ENCODE measurements at regions not wholly inside any gene's neighbourhood (a gene's known extent, or its start where the extent isn't known, plus 50 kb on each side); places are given as distances from the start of the nearest gene placed in this dataset.
"Not testable (repeated sequence)": the region's sequence is repeated elsewhere in the genome, so short reads cannot be mapped to it uniquely, and the experiment has no call there.

- no peak overlapping the region for H3K4me3 Mint-ChIP-seq
- H3K27ac Mint-ChIP-seq: no peak overlapping the region
- peaks cover 2% of the 10 kb centered on the region for H3K9me3 Mint-ChIP-seq
Observed at GRCh38 chr12:67531501-67531900, 117.0 kb upstream of the DYRK2 start.

DNA sequence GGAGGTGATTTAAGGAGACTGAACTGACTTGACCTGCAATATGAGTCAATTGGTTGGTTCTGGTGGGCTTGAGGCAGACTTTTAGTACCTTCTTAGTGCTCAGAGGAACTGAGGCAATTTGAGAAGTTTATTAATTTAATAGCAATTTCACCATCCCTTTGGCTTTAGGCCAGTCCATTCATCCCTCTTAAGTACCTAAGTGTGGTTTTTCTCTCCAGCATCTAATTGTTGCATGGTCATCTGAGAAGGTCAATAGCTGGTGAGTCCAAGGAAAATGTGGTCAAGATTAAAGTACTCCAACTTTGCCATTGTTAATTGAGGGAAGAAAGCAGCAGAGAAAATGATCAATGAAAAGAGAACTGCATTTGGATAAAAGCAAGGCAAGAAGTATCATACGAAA, 115.4 kb upstream of the DYRK2 start:
- peaks cover 7% of the 10 kb centered on the region for H3K27me3 Mint-ChIP-seq
- H3K36me3 Mint-ChIP-seq: no peaks in the 10 kb centered on the region
- ATAC-seq (ENCODE audit: low read depth) (no peak), DNase-seq (ENCODE audit: low spot score in 2 of 2) (no peak)
- peaks cover 2% of the 10 kb centered on the region for H3K4me1 Mint-ChIP-seq
- H3K4me3 Mint-ChIP-seq: no peak overlapping the region
- peaks cover 2% of the 10 kb centered on the region for H3K9me3 Mint-ChIP-seq
- H3K27ac Mint-ChIP-seq: no peak overlapping the region

More at GRCh38 chr12:67531501-67531900, 117.0 kb upstream of the DYRK2 start:
- peaks cover 2% of the 10 kb centered on the region for H3K4me1 Mint-ChIP-seq
- no peaks in the 10 kb centered on the region for H3K36me3 Mint-ChIP-seq
- ATAC-seq (ENCODE audit: low read depth) (no peak), DNase-seq (ENCODE audit: low spot score in 2 of 2) (no peak)
- H3K27me3 Mint-ChIP-seq: peaks cover 8% of the 10 kb centered on the region

DNA sequence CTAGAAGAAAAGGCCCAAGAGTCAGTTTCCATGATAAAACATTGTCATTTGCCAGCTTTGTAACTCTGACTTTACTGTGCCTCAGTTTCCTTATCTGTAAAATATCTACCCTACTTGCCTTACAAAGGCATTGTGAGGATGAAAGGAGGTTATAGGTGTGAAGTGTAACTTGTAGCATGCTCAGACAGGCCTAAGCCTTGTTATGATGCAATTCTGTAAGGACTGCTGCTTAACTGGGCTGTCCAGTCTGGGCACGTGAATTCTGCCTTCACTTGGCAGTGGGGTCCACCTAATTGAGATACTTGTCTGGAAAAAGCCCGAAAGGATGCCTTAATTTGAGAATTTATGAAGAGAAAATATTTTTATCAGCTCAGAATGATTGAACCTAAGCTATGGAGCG, 114.5 kb upstream of the DYRK2 start:
- H3K27me3 Mint-ChIP-seq: peaks cover 7% of the 10 kb centered on the region
- no peak overlapping the region for H3K4me3 Mint-ChIP-seq
- peaks cover 2% of the 10 kb centered on the region for H3K4me1 Mint-ChIP-seq
- H3K36me3 Mint-ChIP-seq: no peaks in the 10 kb centered on the region
- DNase-seq (ENCODE audit: low spot score in 2 of 2) (no peak), ATAC-seq (ENCODE audit: low read depth) (no peak)
- no peak overlapping the region for H3K27ac Mint-ChIP-seq
- H3K9me3 Mint-ChIP-seq: peaks cover 2% of the 10 kb centered on the region

- no peaks in the 10 kb centered on the region for H3K36me3 Mint-ChIP-seq
- ATAC-seq (ENCODE audit: low read depth) (no peak), DNase-seq (ENCODE audit: low spot score in 2 of 2) (no peak)
- H3K9me3 Mint-ChIP-seq: peaks cover 2% of the 10 kb centered on the region
- H3K27ac Mint-ChIP-seq: no peak overlapping the region
- peaks cover 5% of the 10 kb centered on the region for H3K27me3 Mint-ChIP-seq
- H3K4me3 Mint-ChIP-seq: no peak overlapping the region
- H3K4me1 Mint-ChIP-seq: peaks cover 2% of the 10 kb centered on the region
Observed at GRCh38 chr12:67534681-67535080, 113.9 kb upstream of the DYRK2 start.

DNA sequence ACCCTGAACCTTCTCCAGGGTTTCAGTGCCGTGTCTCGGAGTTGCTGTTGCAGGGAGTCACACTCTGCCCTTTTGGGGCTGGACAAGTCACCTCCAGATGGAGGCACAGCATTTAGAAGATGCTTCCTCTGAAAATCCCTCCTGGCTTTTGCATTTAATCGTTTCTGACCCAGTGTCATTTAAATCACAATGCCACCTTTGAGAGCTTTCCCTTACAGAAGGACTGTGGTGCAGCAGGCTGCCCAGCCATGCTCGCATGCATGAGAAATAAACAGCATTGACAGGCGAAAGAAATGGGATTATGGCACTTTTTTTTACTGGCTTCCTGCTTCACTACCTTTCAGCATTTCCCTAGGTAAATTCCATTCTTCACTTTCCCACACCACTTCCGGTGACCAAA, 113.4 kb upstream of the DYRK2 start:
- Mint-ChIP-seq H3K36me3 (no peaks in the 10 kb centered on the region), H3K27me3 (peaks cover 5% of the 10 kb centered on the region), H3K9me3 (peaks cover 2% of the 10 kb centered on the region), H3K4me1 (peaks cover 2% of the 10 kb centered on the region), H3K27ac (no peak overlapping the region), H3K4me3 (no peak overlapping the region)
- ATAC-seq (ENCODE audit: low read depth): no peak
- DNase-seq (ENCODE audit: low spot score in 2 of 2): no peak

- Mint-ChIP-seq H3K4me3 (no peak overlapping the region), H3K9me3 (peaks cover 2% of the 10 kb centered on the region), H3K27me3 (peaks cover 4% of the 10 kb centered on the region), H3K4me1 (peaks cover 4% of the 10 kb centered on the region), H3K27ac (no peak overlapping the region), H3K36me3 (no peaks in the 10 kb centered on the region)
- DNase-seq (ENCODE audit: low spot score in 2 of 2) (no peak), ATAC-seq (ENCODE audit: low read depth) (no peak)
Observed at GRCh38 chr12:67535971-67536370, 112.6 kb upstream of the DYRK2 start.

GRCh38 chr12:67539329-67539728, 109.2 kb upstream of the DYRK2 start:
- no peaks in the 10 kb centered on the region for H3K36me3 Mint-ChIP-seq
- peaks cover 2% of the 10 kb centered on the region for H3K27me3 Mint-ChIP-seq
- no peak overlapping the region for H3K4me3 Mint-ChIP-seq
- DNase-seq (ENCODE audit: low spot score in 2 of 2) (no peak), ATAC-seq (ENCODE audit: low read depth) (no peak)
- H3K9me3 Mint-ChIP-seq: no peaks in the 10 kb centered on the region
- no peak overlapping the region for H3K27ac Mint-ChIP-seq
- H3K4me1 Mint-ChIP-seq: peaks cover 8% of the 10 kb centered on the region

DNA sequence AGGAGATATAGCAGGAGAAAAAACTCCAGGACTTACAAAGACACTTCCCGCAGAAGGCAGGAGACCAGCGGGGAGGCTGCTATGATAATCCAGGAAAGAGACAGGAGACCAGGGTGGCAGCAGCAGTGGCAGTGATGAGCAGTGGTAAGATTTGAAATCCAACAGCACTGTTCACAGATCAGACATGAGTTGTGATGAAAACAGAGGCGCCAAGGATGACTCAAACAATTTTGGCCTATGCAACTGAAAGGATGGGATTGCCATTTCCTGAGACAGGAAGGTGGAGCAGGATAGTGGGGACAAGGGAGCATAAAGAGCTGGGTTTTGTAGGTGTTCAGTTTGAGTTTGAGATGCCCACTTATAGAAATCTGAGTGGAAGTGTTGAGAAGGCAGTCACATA, 108.6 kb upstream of the DYRK2 start:
- Mint-ChIP-seq H3K4me1 (peaks cover 8% of the 10 kb centered on the region), H3K9me3 (no peaks in the 10 kb centered on the region), H3K36me3 (no peaks in the 10 kb centered on the region), H3K27ac (no peak overlapping the region), H3K4me3 (no peak overlapping the region), H3K27me3 (peaks cover 2% of the 10 kb centered on the region)
- DNase-seq (ENCODE audit: low spot score in 2 of 2) (no peak), ATAC-seq (ENCODE audit: low read depth) (no peak)

GRCh38 chr12:67540920-67541624, 107.5 kb upstream of the DYRK2 start:
- no peaks in the 10 kb centered on the region for H3K36me3 Mint-ChIP-seq
- peaks cover 8% of the 10 kb centered on the region for H3K4me1 Mint-ChIP-seq
- ATAC-seq (ENCODE audit: low read depth) (no peak), DNase-seq (ENCODE audit: low spot score in 2 of 2) (no peak)
- H3K27me3 Mint-ChIP-seq: peaks cover 2% of the 10 kb centered on the region
- peak overlapping the region; percentile 9 for H3K27ac Mint-ChIP-seq
- no peak overlapping the region for H3K4me3 Mint-ChIP-seq
- H3K9me3 Mint-ChIP-seq: no peaks in the 10 kb centered on the region

GRCh38 chr12:67541625-67541991, 106.9 kb upstream of the DYRK2 start:
- Mint-ChIP-seq H3K27ac (peak overlapping the region; percentile 9), H3K4me3 (no peak overlapping the region), H3K27me3 (peaks cover 2% of the 10 kb centered on the region), H3K36me3 (no peaks in the 10 kb centered on the region), H3K9me3 (no peaks in the 10 kb centered on the region), H3K4me1 (peaks cover 8% of the 10 kb centered on the region)
- no peak for DNase-seq (ENCODE audit: low spot score in 2 of 2)
- ATAC-seq (ENCODE audit: low read depth): no peak

DNA sequence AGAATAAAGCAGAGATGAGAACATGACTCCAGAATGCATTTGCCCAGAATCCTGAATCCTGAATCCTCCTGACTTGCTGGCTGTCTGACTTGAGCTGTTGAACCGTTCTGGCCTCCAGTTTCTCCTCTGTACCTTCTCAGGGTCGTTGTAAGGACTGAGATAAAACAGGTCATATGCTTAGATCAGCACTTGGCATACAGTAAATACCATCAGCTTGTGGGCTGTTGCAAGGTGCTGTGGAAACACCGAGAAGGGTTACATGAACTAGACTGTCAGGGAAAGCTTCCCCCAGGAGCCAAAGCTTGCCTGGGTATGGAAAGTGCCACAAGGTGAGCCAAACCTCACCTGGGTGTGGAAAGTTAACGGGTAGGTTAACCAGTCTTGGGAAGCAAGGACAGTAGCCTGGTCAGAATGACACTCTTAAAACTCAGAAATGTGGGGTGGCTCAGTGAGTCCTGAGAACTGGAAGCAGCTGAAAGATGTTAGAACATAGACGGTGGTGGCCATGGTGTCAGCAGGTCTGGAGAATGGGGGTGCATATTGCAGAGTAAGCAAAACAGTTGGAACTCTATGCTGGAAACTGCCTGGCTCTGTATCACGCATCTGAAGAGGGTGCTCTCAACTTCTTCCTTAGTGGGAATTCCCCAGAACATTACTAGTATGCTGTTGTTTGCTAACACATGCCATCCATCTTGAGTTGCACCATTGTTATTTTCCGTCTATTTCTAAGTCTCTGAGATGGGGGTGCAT, 105.3 kb upstream of the DYRK2 start:
- Mint-ChIP-seq H3K4me1 (peaks cover 13% of the 10 kb centered on the region), H3K27ac (no peak overlapping the region)
- DNase-seq (ENCODE audit: low spot score in 2 of 2): no peak

DNA sequence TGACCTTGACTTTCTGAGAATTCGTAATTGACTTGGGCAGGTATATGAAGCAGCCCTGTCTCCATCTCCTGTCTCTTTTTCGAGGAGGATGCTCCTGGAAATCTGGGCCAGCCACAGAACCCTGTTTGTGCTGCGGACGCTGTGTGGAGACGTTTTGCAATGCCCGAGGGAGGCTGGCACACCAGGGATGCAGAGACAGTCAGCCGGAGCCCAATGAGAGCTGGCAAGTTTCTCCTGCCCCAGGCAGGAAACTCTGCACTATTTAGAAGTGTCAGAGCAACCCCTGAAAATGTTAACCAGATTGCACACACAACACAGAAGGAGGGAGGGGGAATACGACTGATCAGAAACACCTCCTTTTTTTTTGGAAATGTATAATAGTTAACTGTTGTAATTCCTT, 103.2 kb upstream of the DYRK2 start:
- Mint-ChIP-seq H3K27ac (no peak overlapping the region), H3K36me3 (no peaks in the 10 kb centered on the region), H3K9me3 (no peaks in the 10 kb centered on the region), H3K4me3 (no peak overlapping the region), H3K4me1 (peaks cover 17% of the 10 kb centered on the region), H3K27me3 (no peaks in the 10 kb centered on the region)
- no peak for DNase-seq (ENCODE audit: low spot score in 2 of 2)
- no peak for ATAC-seq (ENCODE audit: low read depth)

More for the DNA sequence above, 105.3 kb upstream of the DYRK2 start:
- Mint-ChIP-seq H3K4me3 (no peak overlapping the region), H3K27me3 (peaks cover 2% of the 10 kb centered on the region), H3K36me3 (no peaks in the 10 kb centered on the region), H3K9me3 (no peaks in the 10 kb centered on the region)
- ATAC-seq (ENCODE audit: low read depth): no peak

GRCh38 chr12:67546746-67547145, 101.8 kb upstream of the DYRK2 start:
- Mint-ChIP-seq H3K36me3 (peaks cover 3% of the 10 kb centered on the region), H3K27me3 (no peaks in the 10 kb centered on the region), H3K27ac (no peak overlapping the region), H3K4me1 (peaks cover 17% of the 10 kb centered on the region), H3K4me3 (no peak overlapping the region), H3K9me3 (no peaks in the 10 kb centered on the region)
- DNase-seq (ENCODE audit: low spot score in 2 of 2) (no peak), ATAC-seq (ENCODE audit: low read depth) (no peak)

DNA sequence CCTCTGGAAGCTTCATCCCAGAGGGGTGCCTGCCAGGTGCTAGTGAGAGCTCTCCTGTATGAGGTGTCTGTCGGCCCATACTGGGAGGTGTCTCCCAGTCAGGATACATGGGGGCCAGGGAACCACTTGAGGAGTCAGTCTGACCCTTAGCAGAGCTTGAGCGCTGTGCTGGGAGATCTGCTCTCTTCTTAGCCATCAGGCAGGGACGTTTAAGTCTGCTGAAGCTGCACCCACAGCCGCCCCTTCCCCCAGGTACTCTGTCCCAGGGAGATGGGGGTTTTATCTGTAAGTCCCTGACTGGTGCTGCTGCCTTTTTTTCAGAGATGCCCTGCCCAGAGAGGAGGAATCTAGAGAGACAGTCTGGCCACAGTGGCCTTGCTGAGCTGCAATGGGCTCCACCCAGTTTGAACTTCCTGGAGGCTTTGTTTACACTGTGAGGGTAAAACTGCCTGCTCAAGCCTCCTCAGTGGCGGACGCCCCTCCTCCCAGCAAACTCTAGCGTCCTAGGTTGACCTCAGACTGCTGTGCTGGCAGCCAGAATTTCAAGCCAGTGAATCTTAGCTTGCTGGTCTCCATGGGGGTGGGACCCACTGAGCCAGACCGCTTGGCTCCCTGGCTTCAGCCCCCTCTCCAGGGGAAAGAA, 93.3 kb upstream of the DYRK2 start:
- H3K9me3 Mint-ChIP-seq, H3K4me3 Mint-ChIP-seq, H3K27me3 Mint-ChIP-seq, H3K36me3 Mint-ChIP-seq: not testable (repeated sequence)
- ATAC-seq (ENCODE audit: low read depth) (peak; percentile 29), DNase-seq (ENCODE audit: low spot score in 2 of 2) (peak in 1 of 2 donors; percentile 14)
- peak overlapping the region; percentile 8 for H3K27ac Mint-ChIP-seq
- peaks cover 14% of the 10 kb centered on the region for H3K4me1 Mint-ChIP-seq

Measured in memory B cell (primary cell).